Kidney epithelial cell (primary cell): ENCODE measurements at regions not wholly inside any gene's neighbourhood (a gene's known extent, or its start where the extent isn't known, plus 50 kb on each side); places are given as distances from the start of the nearest gene placed in this dataset.

Experiments
- DNase-seq: peaks from one replicate; pipeline ENCODE4 v3.0.0-alpha.2; 2010; ENCODE audit warnings: low read depth
- H3K27me3 ChIP-seq: 2 replicates; pipeline ENCODE4 v1.6.0; 2011; ENCODE audit warnings: low read length; ENCODE audit not compliant: control insufficient read depth, insufficient read depth
- H3K36me3 ChIP-seq: 2 replicates; pipeline ENCODE4 v1.5.1; 2011; ENCODE audit warnings: low read length; ENCODE audit not compliant: control insufficient read depth, insufficient read depth
- H3K4me3 ChIP-seq: 2 replicates; pipeline ENCODE4 v1.5.1; 2011; ENCODE audit warnings: low read depth, mild to moderate bottlenecking, control low read depth, low read length
- TF ChIP-seq, protein P1 (sequence below): IDR thresholded peaks from 2 replicates; pipeline ENCODE4 v1.5.1; 2011; ENCODE audit warnings: mild to moderate bottlenecking, moderate library complexity, low read length, control low read depth, inconsistent platforms; ENCODE audit not compliant: insufficient read depth, poor library complexity, severe bottlenecking

DNA sequence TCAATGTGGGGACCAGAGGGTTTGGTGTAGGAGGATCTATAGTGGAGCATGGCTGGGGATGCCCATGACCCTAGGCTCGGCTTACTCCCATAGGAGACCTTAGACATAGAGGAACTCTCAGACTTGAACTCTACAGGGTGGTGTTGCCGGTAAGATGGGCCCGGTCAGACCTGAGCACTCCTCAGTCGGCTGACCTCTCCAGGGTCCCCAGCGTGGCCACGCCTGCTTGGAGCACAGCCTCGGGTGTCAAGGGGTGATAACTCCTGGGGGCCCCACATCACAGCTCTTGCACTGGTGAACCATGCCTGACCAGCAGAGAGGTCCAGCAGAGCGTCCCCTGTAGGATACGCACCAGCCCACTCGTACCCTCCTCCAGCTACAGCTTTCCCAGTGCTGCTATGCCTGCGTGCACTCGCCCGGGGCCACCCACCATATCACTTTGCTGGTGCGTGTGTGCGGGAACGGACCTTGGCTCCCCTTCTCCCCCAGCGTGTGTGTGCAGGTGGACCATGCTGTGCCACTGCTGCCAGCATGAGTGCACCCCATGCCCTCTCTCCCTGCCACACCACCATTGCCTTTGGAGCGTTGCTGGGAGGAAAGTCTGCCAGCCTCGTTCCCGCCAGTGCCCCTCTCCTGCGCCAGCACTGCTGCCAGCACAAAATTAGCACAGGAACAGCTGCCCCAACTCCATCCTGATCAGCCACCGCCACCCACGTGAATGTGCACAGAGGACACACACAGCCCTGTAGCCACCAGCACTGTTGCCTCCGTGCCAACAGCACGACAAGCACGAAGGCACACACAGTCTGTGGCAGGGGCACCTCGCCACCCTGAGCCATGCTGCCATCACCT is 806.6 kb downstream of the GLUD2 start:
- no peak overlapping the region for H3K4me3 ChIP-seq
- TF ChIP-seq, protein P1, sequence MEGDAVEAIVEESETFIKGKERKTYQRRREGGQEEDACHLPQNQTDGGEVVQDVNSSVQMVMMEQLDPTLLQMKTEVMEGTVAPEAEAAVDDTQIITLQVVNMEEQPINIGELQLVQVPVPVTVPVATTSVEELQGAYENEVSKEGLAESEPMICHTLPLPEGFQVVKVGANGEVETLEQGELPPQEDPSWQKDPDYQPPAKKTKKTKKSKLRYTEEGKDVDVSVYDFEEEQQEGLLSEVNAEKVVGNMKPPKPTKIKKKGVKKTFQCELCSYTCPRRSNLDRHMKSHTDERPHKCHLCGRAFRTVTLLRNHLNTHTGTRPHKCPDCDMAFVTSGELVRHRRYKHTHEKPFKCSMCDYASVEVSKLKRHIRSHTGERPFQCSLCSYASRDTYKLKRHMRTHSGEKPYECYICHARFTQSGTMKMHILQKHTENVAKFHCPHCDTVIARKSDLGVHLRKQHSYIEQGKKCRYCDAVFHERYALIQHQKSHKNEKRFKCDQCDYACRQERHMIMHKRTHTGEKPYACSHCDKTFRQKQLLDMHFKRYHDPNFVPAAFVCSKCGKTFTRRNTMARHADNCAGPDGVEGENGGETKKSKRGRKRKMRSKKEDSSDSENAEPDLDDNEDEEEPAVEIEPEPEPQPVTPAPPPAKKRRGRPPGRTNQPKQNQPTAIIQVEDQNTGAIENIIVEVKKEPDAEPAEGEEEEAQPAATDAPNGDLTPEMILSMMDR, result no peak
- H3K36me3 ChIP-seq, result no peaks in the 10 kb centered on the region
- H3K27me3 ChIP-seq, result no peaks in the 10 kb centered on the region
- DNase-seq, result no peak

DNA sequence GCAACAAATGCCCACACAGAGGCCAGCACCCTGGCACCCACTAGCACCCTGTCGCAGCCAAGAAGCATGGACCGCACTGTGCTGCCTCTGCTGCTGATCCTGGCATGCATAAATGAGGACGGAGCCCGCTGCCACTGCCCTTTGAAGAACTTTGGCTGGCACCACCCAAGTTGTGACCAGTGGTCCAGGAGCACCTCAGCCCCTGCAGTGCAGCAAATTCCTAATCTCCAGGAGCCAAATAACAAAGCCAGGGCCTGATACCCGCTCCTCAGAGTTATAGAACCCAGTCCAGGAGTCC is 807.2 kb downstream of the GLUD2 start:
- DNase-seq, result no peak
- no peak overlapping the region for H3K4me3 ChIP-seq
- no peaks in the 10 kb centered on the region for H3K36me3 ChIP-seq
- H3K27me3 ChIP-seq, result no peaks in the 10 kb centered on the region
- TF ChIP-seq, protein P1, result no peak

GRCh38 chrX:121858867-121859647 is 811.6 kb downstream of the GLUD2 start:
- DNase-seq, result no peak

GRCh38 chrX:121863976-121864375 is 816.6 kb downstream of the GLUD2 start:
- Histone ChIP-seq H3K27me3 (no peaks in the 10 kb centered on the region), H3K36me3 (no peaks in the 10 kb centered on the region), H3K4me3 (no peak overlapping the region)
- TF ChIP-seq, protein P1, result no peak
- no peak for DNase-seq

More at GRCh38 chrX:121858867-121859647, 811.6 kb downstream of the GLUD2 start:
- TF ChIP-seq, protein P1, result no peak
- Histone ChIP-seq H3K36me3 (no peaks in the 10 kb centered on the region), H3K4me3 (no peak overlapping the region), H3K27me3 (no peaks in the 10 kb centered on the region)

DNA sequence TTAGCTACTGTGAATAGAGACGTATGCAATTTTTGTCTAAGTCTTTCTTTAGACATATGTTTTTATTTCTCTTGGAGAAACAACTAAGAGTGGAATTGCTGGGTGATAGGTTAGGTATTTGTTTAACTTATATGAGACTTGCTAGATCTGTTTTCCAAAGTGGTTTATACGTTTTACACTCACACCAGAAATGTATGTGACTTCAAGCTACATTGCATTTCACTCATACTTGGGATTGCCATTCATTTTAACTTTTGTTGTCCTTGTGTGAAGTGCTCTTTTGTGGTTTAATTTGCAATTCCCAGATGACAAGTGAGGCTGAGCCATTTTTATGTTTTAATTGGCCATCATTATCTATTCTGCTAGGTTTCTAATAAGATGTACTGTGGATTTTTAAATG is 817.2 kb downstream of the GLUD2 start:
- H3K36me3 ChIP-seq, result no peaks in the 10 kb centered on the region
- TF ChIP-seq, protein P1, result no peak
- DNase-seq, result no peak
- H3K27me3 ChIP-seq, result no peaks in the 10 kb centered on the region
- no peak overlapping the region for H3K4me3 ChIP-seq
